PC-9 (cell line): ENCODE measurements at regions not wholly inside any gene's neighbourhood (a gene's known extent, or its start where the extent isn't known, plus 50 kb on each side); places are given as distances from the start of the nearest gene placed in this dataset.

Experiments used
- BruUV-seq: library from RNA; stranded (reverse); fragments of 400-500 nt; replicated peaks from 2 replicates; lab custom pipeline; 2021; lab: Mats Ljungman, UMichigan
- CTCF ChIA-PET: fragments of 300-600 bp; sonication (Branson Sonifier 250); formaldehyde crosslinking; loops from one replicate; lab custom pipeline; 2022; ENCODE audit warnings: antibody characterized with exemption; lab: Charles Lee
- POLR2A ChIA-PET: fragments of 300-600 bp; sonication (Branson Sonifier 250); formaldehyde crosslinking; loops from one replicate; lab custom pipeline; 2022; ENCODE audit warnings: antibody characterized with exemption; ENCODE audit not compliant: unreplicated experiment; lab: Charles Lee
- DNase-seq, 2 experiments: peaks; one replicate each; pipeline versions ENCODE4 v3.0.0 to v3.0.0-alpha.2; 2015 to 2022; ENCODE audit warnings: mixed read lengths in 1 of 2
- H2AFZ ChIP-seq: fragments of 200-600 bp; sonication (generic); 2 replicates; pipeline ENCODE4 v1.8.1; 2017; ENCODE audit warnings: antibody characterized with exemption
- H3F3A ChIP-seq: fragments of 200-600 bp; sonication (generic); 2 replicates; pipeline ENCODE4 v1.8.1; 2017; ENCODE audit warnings: antibody characterized with exemption, mild to moderate bottlenecking, low read depth; ENCODE audit not compliant: insufficient read depth
- H3K27ac ChIP-seq: fragments of 200-600 bp; sonication (generic); 2 replicates; pipeline ENCODE4 v1.6.1; 2016; ENCODE audit warnings: mixed run types
- H3K27me3 ChIP-seq: fragments of 200-600 bp; sonication (generic); 2 replicates; pipeline ENCODE4 v1.6.1; 2016; ENCODE audit warnings: low read depth, mixed run types; ENCODE audit not compliant: insufficient read depth
- H3K36me3 ChIP-seq: fragments of 200-600 bp; sonication (generic); 2 replicates; pipeline ENCODE4 v1.6.1; 2016; ENCODE audit warnings: low read depth, mixed run types
- H3K4me1 ChIP-seq: fragments of 200-600 bp; sonication (generic); replicated peaks from 2 replicates; pipeline ENCODE4 v1.6.1; 2016; ENCODE audit warnings: mixed run types; ENCODE audit not compliant: insufficient read depth
- H3K4me2 ChIP-seq: fragments of 200-600 bp; sonication (generic); 2 replicates; pipeline ENCODE4 v1.6.1; 2017; ENCODE audit warnings: mixed run types
- H3K4me3 ChIP-seq: fragments of 200-600 bp; sonication (generic); 2 replicates; pipeline ENCODE4 v1.6.1; 2016; ENCODE audit warnings: mixed run types
- H3K79me2 ChIP-seq: fragments of 200-600 bp; sonication (generic); 2 replicates; pipeline ENCODE4 v1.6.1; 2017; ENCODE audit warnings: low read depth, mixed run types
- H3K9me2 ChIP-seq: fragments of 200-600 bp; sonication (generic); 2 replicates; pipeline ENCODE4 v1.8.1; 2017; ENCODE audit warnings: mild to moderate bottlenecking; ENCODE audit not compliant: insufficient read depth
- H3K9me3 ChIP-seq: fragments of 200-600 bp; sonication (generic); 2 replicates; pipeline ENCODE4 v1.8.1; 2016; ENCODE audit warnings: low read depth; ENCODE audit not compliant: insufficient read depth
- H4K20me1 ChIP-seq: fragments of 200-600 bp; sonication (generic); 2 replicates; pipeline ENCODE4 v1.8.1; 2017; ENCODE audit not compliant: insufficient read depth
- CTCF ChIP-seq: fragments of 200-600 bp; sonication (generic); conservative IDR thresholded peaks from 2 replicates; pipeline ENCODE4 v1.6.1; 2017; ENCODE audit warnings: mixed run types, antibody characterized with exemption, mild to moderate bottlenecking, moderate library complexity
- EZH2 ChIP-seq: fragments of 200-600 bp; sonication (generic); IDR thresholded peaks from 2 replicates; pipeline ENCODE4 v1.8.0; 2017; ENCODE audit warnings: antibody characterized with exemption, low read depth
- intact Hi-C: fragments of 100-400 bp; cut with micrococcal nuclease; formaldehyde crosslinking; loops from one replicate; pipeline ENCODE4 v1.10.0; 2022; ENCODE audit not compliant: unreplicated experiment

- Histone ChIP-seq H3K4me3 (no peak overlapping the region), H4K20me1 (no peaks in the 10 kb centered on the region), H3K4me2 (no peak overlapping the region), H3K4me1 (no peaks in the 10 kb centered on the region), H3K9me2 (no peaks in the 10 kb centered on the region), H3K79me2 (no peaks in the 10 kb centered on the region), H3K27me3 (no peaks in the 10 kb centered on the region), H3F3A (no peaks in the 10 kb centered on the region), H3K27ac (no peak overlapping the region), H3K9me3 (peaks cover 5% of the 10 kb centered on the region; the same call in 1 of the 2 replicates), H3K36me3 (no peaks in the 10 kb centered on the region), H2AFZ (no peak overlapping the region)
- ChIA-PET POLR2A (no interaction called here), CTCF (no interaction called here)
- intact Hi-C loops, result no loop called here
- no peak for TF ChIP-seq EZH2
- no peak for TF ChIP-seq CTCF
- no TSS peak for BruUV-seq
- no peak for DNase-seq
These were observed 835.4 kb upstream of the GBE1 start for GRCh38 chr3:82596805-82597204.

- Histone ChIP-seq H3K4me3 (no peak overlapping the region), H3K4me1 (no peaks in the 10 kb centered on the region), H3K27ac (no peak overlapping the region), H3K79me2 (no peaks in the 10 kb centered on the region), H3K27me3 (no peaks in the 10 kb centered on the region), H3K9me2 (no peaks in the 10 kb centered on the region), H2AFZ (no peak overlapping the region), H3K36me3 (no peaks in the 10 kb centered on the region), H4K20me1 (no peaks in the 10 kb centered on the region), H3K4me2 (no peak overlapping the region), H3F3A (no peaks in the 10 kb centered on the region), H3K9me3 (peaks cover 5% of the 10 kb centered on the region; the same call in 1 of the 2 replicates)
- TF ChIP-seq CTCF, result no peak
- TF ChIP-seq EZH2, result no peak
- no peak for DNase-seq
- no TSS peak for BruUV-seq
- intact Hi-C loops, result no loop called here
- POLR2A ChIA-PET, result no interaction called here
- CTCF ChIA-PET, result no interaction called here
These were observed 834.1 kb upstream of the GBE1 start for GRCh38 chr3:82595530-82595929.

GRCh38 chr3:82587174-82587573, 825.7 kb upstream of the GBE1 start:
- Histone ChIP-seq H3K4me3 (no peak overlapping the region), H3K4me1 (no peaks in the 10 kb centered on the region), H2AFZ (no peak overlapping the region), H3K27me3 (no peaks in the 10 kb centered on the region), H4K20me1 (no peaks in the 10 kb centered on the region), H3K36me3 (no peaks in the 10 kb centered on the region), H3F3A (no peaks in the 10 kb centered on the region), H3K27ac (no peak overlapping the region), H3K4me2 (no peak overlapping the region), H3K9me2 (no peaks in the 10 kb centered on the region), H3K79me2 (no peaks in the 10 kb centered on the region), H3K9me3 (no peaks in the 10 kb centered on the region)
- intact Hi-C loops, result no loop called here
- no peak for TF ChIP-seq CTCF
- no peak for TF ChIP-seq EZH2
- POLR2A ChIA-PET, result no interaction called here
- CTCF ChIA-PET, result no interaction called here
- DNase-seq, result no peak
- no TSS peak for BruUV-seq
